GM23338 (cell line): ENCODE measurements at regions not wholly inside any gene's neighbourhood (a gene's known extent, or its start where the extent isn't known, plus 50 kb on each side); places are given as distances from the start of the nearest gene placed in this dataset.

ENCODE experiments used
- ATAC-seq: fragments of 200-7000 bp; cut with Tn5 transposase; 3 replicates; pipeline ENCODE4 v1.9.1; 2020
- DNase-seq: peaks from one replicate; pipeline ENCODE4 v3.0.0-alpha.2; 2015; ENCODE audit warnings: low spot score
- H2AFZ ChIP-seq: fragments of 200-600 bp; sonication (generic); 2 replicates; pipeline ENCODE4 v1.8.0; 2016; ENCODE audit warnings: antibody characterized with exemption, mild to moderate bottlenecking, moderate library complexity
- H3F3A ChIP-seq: fragments of 200-600 bp; sonication (generic); replicated peaks from 2 replicates; pipeline ENCODE4 v1.8.0; 2017; ENCODE audit warnings: antibody characterized with exemption, mixed run types, low read depth
- H3K27ac ChIP-seq: fragments of 200-600 bp; sonication (generic); 2 replicates; pipeline ENCODE4 v1.6.1; 2016; ENCODE audit warnings: low read depth
- H3K27me3 ChIP-seq: fragments of 200-600 bp; sonication (generic); 2 replicates; pipeline ENCODE4 v1.8.0; 2016; ENCODE audit warnings: mild to moderate bottlenecking, mixed run types, moderate library complexity; ENCODE audit not compliant: insufficient read depth
- H3K36me3 ChIP-seq: fragments of 200-600 bp; sonication (generic); 2 replicates; pipeline ENCODE4 v1.8.0; 2016; ENCODE audit warnings: mild to moderate bottlenecking; ENCODE audit not compliant: insufficient read depth
- H3K4me1 ChIP-seq: fragments of 200-600 bp; sonication (generic); 2 replicates; pipeline ENCODE4 v1.8.0; 2016; ENCODE audit warnings: mild to moderate bottlenecking, moderate library complexity; ENCODE audit not compliant: insufficient read depth
- H3K4me2 ChIP-seq: fragments of 200-600 bp; sonication (generic); 2 replicates; pipeline ENCODE4 v1.7.1; 2017; ENCODE audit warnings: mixed run types
- H3K4me3 ChIP-seq: fragments of 200-600 bp; sonication (generic); 2 replicates; pipeline ENCODE4 v1.6.1; 2016; ENCODE audit warnings: mixed run types
- H3K79me2 ChIP-seq: fragments of 200-600 bp; sonication (generic); replicated peaks from 2 replicates; pipeline ENCODE4 v1.8.0; 2017; ENCODE audit warnings: mild to moderate bottlenecking; ENCODE audit not compliant: insufficient read depth
- H3K9me2 ChIP-seq: fragments of 200-600 bp; sonication (generic); 2 replicates; pipeline ENCODE4 v1.8.0; 2017; ENCODE audit not compliant: insufficient read depth
- H4K20me1 ChIP-seq: fragments of 200-600 bp; sonication (generic); replicated peaks from 2 replicates; pipeline ENCODE4 v1.8.0; 2017; ENCODE audit warnings: mild to moderate bottlenecking; ENCODE audit not compliant: insufficient read depth
- H3K27ac Mint-ChIP-seq: 2 replicates; pipeline ENCODE4 v1.8.0; 2020; ENCODE audit warnings: inconsistent platforms, mild to moderate bottlenecking, moderate library complexity, mixed read lengths
- H3K27me3 Mint-ChIP-seq: 3 replicates; pipeline ENCODE4 v1.8.0; 2022; ENCODE audit warnings: low read depth, mild to moderate bottlenecking, moderate library complexity, mixed read lengths, inconsistent platforms; ENCODE audit not compliant: insufficient read depth, poor library complexity
- H3K36me3 Mint-ChIP-seq: 3 replicates; pipeline ENCODE4 v1.8.0; 2021; ENCODE audit warnings: low read depth, mild to moderate bottlenecking, inconsistent platforms, moderate library complexity, mixed read lengths
- H3K4me1 Mint-ChIP-seq: 3 replicates; pipeline ENCODE4 v1.8.0; 2020; ENCODE audit warnings: mild to moderate bottlenecking, inconsistent platforms, mixed read lengths
- H3K4me3 Mint-ChIP-seq: 3 replicates; pipeline ENCODE4 v1.8.0; 2021; ENCODE audit warnings: moderate library complexity, mild to moderate bottlenecking, inconsistent platforms, mixed read lengths
- H3K9me3 Mint-ChIP-seq: 3 replicates; pipeline ENCODE4 v1.8.0; 2020; ENCODE audit warnings: moderate library complexity, mild to moderate bottlenecking, inconsistent platforms, mixed read lengths
- CREB1 ChIP-seq: fragments of 250-450 bp; sonication (Bioruptor Pico); IDR thresholded peaks from 2 replicates; pipeline ENCODE4 v1.5.0; 2020; ENCODE audit warnings: low read depth, mild to moderate bottlenecking, moderate library complexity
- CTCF ChIP-seq, 2 experiments: fragments of 200-600 bp in 1 of 2; sonication (generic) in 1 of 2; conservative IDR thresholded peaks; 2 replicates each; pipeline versions ENCODE4 v1.5.1 to v1.6.1; 2016 to 2017; ENCODE audit warnings: antibody characterized with exemption in 2 of 2, low read depth in 2 of 2, mild to moderate bottlenecking in 2 of 2, moderate library complexity in 1 of 2
- ETS1 ChIP-seq: IDR thresholded peaks from 2 replicates; pipeline ENCODE4 v1.6.1; 2016; ENCODE audit warnings: antibody characterized with exemption
- EZH2 ChIP-seq: fragments of 200-600 bp; sonication (generic); IDR thresholded peaks from one replicate; pipeline ENCODE4 v1.8.0; 2017; ENCODE audit warnings: antibody characterized with exemption, mild to moderate bottlenecking, low read depth; ENCODE audit not compliant: unreplicated experiment
- EZH2phosphoT487 ChIP-seq: fragments of 200-600 bp; sonication (generic); IDR thresholded peaks from one replicate; pipeline ENCODE4 v1.8.1; 2018; ENCODE audit warnings: antibody characterized with exemption; ENCODE audit not compliant: unreplicated experiment
- JUNB ChIP-seq: IDR thresholded peaks from one replicate; pipeline ENCODE4 v1.6.1; 2016; ENCODE audit warnings: antibody characterized with exemption; ENCODE audit not compliant: unreplicated experiment
- NANOG ChIP-seq: IDR thresholded peaks from 2 replicates; pipeline ENCODE4 v1.6.1; 2016; ENCODE audit warnings: antibody characterized with exemption, borderline replicate concordance
- POLR2AphosphoS5 ChIP-seq: IDR thresholded peaks from 2 replicates; pipeline ENCODE4 v1.6.1; 2016; ENCODE audit warnings: antibody characterized with exemption, low read depth
- REST ChIP-seq: IDR thresholded peaks from one replicate; pipeline ENCODE4 v1.6.1; 2018; ENCODE audit warnings: antibody characterized with exemption; ENCODE audit not compliant: unreplicated experiment
- STAT1 ChIP-seq: IDR thresholded peaks from one replicate; pipeline ENCODE4 v1.6.1; 2016; ENCODE audit warnings: antibody characterized with exemption; ENCODE audit not compliant: unreplicated experiment
- ZNF114 ChIP-seq: fragments of 250-450 bp; sonication (Bioruptor Pico); IDR thresholded peaks from 2 replicates; pipeline ENCODE4 v1.5.0; 2020; ENCODE audit warnings: mild to moderate bottlenecking, moderate library complexity
- ZNF331 ChIP-seq: fragments of 250-450 bp; sonication (Bioruptor Pico); IDR thresholded peaks from 2 replicates; pipeline ENCODE4 v1.5.0; 2020; ENCODE audit warnings: low read depth, mild to moderate bottlenecking, moderate library complexity
- ZNF462 ChIP-seq: fragments of 250-450 bp; sonication (Bioruptor Pico); IDR thresholded peaks from 2 replicates; pipeline ENCODE4 v1.5.0; 2020; ENCODE audit warnings: mild to moderate bottlenecking, moderate library complexity

- Histone ChIP-seq H3K27ac (no peak overlapping the region), H3K9me2 (no peaks in the 10 kb centered on the region), H3K27me3 (no peaks in the 10 kb centered on the region), H3K4me1 (no peaks in the 10 kb centered on the region), H4K20me1 (no peaks in the 10 kb centered on the region; the same call in 1 of the 2 replicates), H3F3A (no peaks in the 10 kb centered on the region), H2AFZ (no peak overlapping the region), H3K4me2 (no peak overlapping the region), H3K36me3 (no peaks in the 10 kb centered on the region), H3K4me3 (no peak overlapping the region), H3K79me2 (no peaks in the 10 kb centered on the region)
- TF ChIP-seq EZH2phosphoT487 (no peak), ZNF462 (CRISPR knock-in tag) (no peak), CREB1 (CRISPR knock-in tag) (no peak), JUNB (no peak), ZNF331 (CRISPR knock-in tag) (no peak), EZH2 (no peak), ETS1 (no peak), REST (no peak), STAT1 (no peak), NANOG (no peak), ZNF114 (CRISPR knock-in tag) (no peak), CTCF (conservative IDR thresholded peaks at IDR 0.05; ENCODE audit: low read depth in 2 of 2) (no peak), POLR2AphosphoS5 (no peak)
- no peaks in the 10 kb centered on the region; the same call in 2 of the 3 replicates for H3K9me3 Mint-ChIP-seq
- no peak overlapping the region for H3K4me3 Mint-ChIP-seq
- no peaks in the 10 kb centered on the region for H3K27me3 Mint-ChIP-seq
- no peak overlapping the region for H3K27ac Mint-ChIP-seq
- H3K4me1 Mint-ChIP-seq, result peaks cover 14% of the 10 kb centered on the region
- DNase-seq (no peak), ATAC-seq (no peak)
- H3K36me3 Mint-ChIP-seq, result no peaks in the 10 kb centered on the region; the same call in 2 of the 3 replicates
Observed at GRCh38 chr2:21468624-21469023, 344.9 kb downstream of the TDRD15 start.
